Neural crest cell (in vitro differentiated cells): ENCODE measurements at regions not wholly inside any gene's neighbourhood (a gene's known extent, or its start where the extent isn't known, plus 50 kb on each side); places are given as distances from the start of the nearest gene placed in this dataset.

Source experiments
- DNase-seq: peaks from one replicate; pipeline ENCODE4 v3.0.0; 2021; ENCODE audit warnings: low read depth, mixed read lengths, low spot score
- H3K27ac Mint-ChIP-seq: one replicate; pipeline ENCODE4 v1.8.0; 2021; ENCODE audit warnings: mild to moderate bottlenecking, mixed read lengths; ENCODE audit not compliant: unreplicated experiment
- H3K27me3 Mint-ChIP-seq: 2 replicates; pipeline ENCODE4 v1.8.0; 2021; ENCODE audit warnings: low read depth, mild to moderate bottlenecking, mixed read lengths
- H3K36me3 Mint-ChIP-seq: 2 replicates; pipeline ENCODE4 v1.8.0; 2021; ENCODE audit warnings: low read depth, mild to moderate bottlenecking, mixed read lengths
- H3K4me1 Mint-ChIP-seq: 2 replicates; pipeline ENCODE4 v1.8.0; 2021; ENCODE audit warnings: mixed read lengths
- H3K4me3 Mint-ChIP-seq: one replicate; pipeline ENCODE4 v1.8.0; 2021; ENCODE audit warnings: mild to moderate bottlenecking, mixed read lengths
- H3K9me3 Mint-ChIP-seq: 2 replicates; pipeline ENCODE4 v1.8.0; 2021; ENCODE audit warnings: mixed read lengths
- TF ChIP-seq, protein P1 (sequence below): fragments of 200-600 bp; sonication (generic); conservative IDR thresholded peaks from 2 replicates; pipeline ENCODE4 v1.5.0; 2021; ENCODE audit warnings: antibody characterized with exemption, mild to moderate bottlenecking

DNA sequence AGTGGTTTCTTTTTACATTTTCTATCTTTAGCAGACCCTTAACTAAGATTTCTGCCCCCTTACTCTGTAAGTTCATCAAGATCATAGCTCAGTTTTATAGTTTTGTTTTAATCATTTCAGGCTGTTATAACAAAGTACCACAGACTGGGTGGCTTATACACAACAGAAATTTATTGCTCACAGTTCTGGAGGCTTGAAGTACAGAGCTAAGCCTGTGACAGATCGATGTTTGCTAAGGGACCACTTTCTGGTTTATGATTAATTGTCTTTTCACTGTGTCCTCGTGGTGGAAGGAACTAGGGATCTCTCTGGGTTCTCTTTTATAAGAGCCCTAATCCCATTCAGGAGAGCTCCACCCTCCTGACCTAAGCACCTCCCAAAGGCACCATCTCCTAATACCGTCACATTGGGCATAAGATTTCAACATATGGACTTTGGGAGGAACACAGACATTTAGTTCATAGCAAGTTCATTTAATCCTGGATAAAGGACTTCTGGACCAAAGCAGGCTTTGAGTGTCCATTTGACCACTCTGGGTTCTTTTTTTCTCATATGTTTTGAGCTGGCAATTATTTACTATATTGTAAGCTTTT is 137.0 kb upstream of the IL15 start:
- no peak for DNase-seq
- Mint-ChIP-seq H3K4me1 (no peaks in the 10 kb centered on the region), H3K36me3 (no peaks in the 10 kb centered on the region), H3K4me3 (no peak overlapping the region), H3K9me3 (no peaks in the 10 kb centered on the region), H3K27ac (no peak overlapping the region), H3K27me3 (no peaks in the 10 kb centered on the region)
- TF ChIP-seq, protein P1, sequence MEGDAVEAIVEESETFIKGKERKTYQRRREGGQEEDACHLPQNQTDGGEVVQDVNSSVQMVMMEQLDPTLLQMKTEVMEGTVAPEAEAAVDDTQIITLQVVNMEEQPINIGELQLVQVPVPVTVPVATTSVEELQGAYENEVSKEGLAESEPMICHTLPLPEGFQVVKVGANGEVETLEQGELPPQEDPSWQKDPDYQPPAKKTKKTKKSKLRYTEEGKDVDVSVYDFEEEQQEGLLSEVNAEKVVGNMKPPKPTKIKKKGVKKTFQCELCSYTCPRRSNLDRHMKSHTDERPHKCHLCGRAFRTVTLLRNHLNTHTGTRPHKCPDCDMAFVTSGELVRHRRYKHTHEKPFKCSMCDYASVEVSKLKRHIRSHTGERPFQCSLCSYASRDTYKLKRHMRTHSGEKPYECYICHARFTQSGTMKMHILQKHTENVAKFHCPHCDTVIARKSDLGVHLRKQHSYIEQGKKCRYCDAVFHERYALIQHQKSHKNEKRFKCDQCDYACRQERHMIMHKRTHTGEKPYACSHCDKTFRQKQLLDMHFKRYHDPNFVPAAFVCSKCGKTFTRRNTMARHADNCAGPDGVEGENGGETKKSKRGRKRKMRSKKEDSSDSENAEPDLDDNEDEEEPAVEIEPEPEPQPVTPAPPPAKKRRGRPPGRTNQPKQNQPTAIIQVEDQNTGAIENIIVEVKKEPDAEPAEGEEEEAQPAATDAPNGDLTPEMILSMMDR, result no peak

GRCh38 chr4:141501395-141501794 is 135.0 kb upstream of the IL15 start:
- H3K27ac Mint-ChIP-seq, result no peak overlapping the region

DNA sequence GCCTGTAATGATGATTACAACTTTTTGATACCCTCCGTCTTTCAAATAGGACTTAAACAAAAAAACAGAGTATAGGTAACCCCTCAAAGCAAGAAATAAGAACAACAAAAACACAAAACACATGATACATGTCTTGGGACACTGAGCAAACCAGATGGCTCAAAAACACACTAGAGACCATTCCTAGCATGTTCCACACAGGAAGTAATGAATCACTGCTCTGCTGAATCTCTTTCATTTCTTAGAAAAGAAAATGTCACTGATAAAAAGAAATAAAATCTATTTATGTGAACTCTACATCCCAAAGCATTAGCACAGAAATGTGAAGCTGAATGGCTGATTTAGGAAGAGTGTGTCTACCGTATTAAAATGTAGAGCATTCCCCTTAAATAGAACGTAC is 134.5 kb upstream of the IL15 start:
- no peaks in the 10 kb centered on the region for H3K4me1 Mint-ChIP-seq
- H3K4me3 Mint-ChIP-seq, result no peak overlapping the region
- TF ChIP-seq, protein P1, result no peak
- no peaks in the 10 kb centered on the region for H3K9me3 Mint-ChIP-seq
- DNase-seq, result no peak
- H3K36me3 Mint-ChIP-seq, result no peaks in the 10 kb centered on the region
- H3K27ac Mint-ChIP-seq, result no peak overlapping the region
- H3K27me3 Mint-ChIP-seq, result no peaks in the 10 kb centered on the region

More at GRCh38 chr4:141501395-141501794, 135.0 kb upstream of the IL15 start:
- Mint-ChIP-seq H3K9me3 (no peaks in the 10 kb centered on the region), H3K4me1 (no peaks in the 10 kb centered on the region), H3K36me3 (no peaks in the 10 kb centered on the region), H3K4me3 (no peak overlapping the region), H3K27me3 (no peaks in the 10 kb centered on the region)
- no peak for DNase-seq
- TF ChIP-seq, protein P1, result no peak

DNA sequence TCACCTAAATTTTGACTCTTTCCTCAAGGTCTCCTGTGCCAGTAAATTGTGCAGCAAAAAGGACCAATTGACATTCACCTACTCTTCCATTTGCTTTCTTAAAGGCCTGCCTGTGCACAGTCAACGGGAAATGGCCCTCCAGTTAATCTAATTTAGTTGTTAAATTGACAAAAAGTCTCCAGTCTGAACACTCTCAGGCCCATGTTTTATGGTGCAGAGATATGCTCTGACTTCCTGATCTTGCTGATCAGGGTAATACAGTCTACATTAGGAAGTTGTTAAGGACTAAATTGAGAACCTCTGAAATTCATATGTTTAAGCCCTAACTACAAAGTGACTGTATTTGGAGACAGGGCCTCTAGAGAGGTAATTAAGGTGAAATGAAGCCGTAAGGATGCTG is 133.6 kb upstream of the IL15 start:
- Mint-ChIP-seq H3K27ac (no peak overlapping the region), H3K4me1 (no peaks in the 10 kb centered on the region), H3K4me3 (no peak overlapping the region), H3K9me3 (no peaks in the 10 kb centered on the region), H3K36me3 (no peaks in the 10 kb centered on the region), H3K27me3 (no peaks in the 10 kb centered on the region)
- TF ChIP-seq, protein P1, result no peak
- no peak for DNase-seq

GRCh38 chr4:141503260-141503659 is 133.1 kb upstream of the IL15 start:
- H3K27me3 Mint-ChIP-seq, result no peaks in the 10 kb centered on the region
- no peak overlapping the region for H3K27ac Mint-ChIP-seq
- TF ChIP-seq, protein P1, result no peak
- DNase-seq, result no peak
- H3K9me3 Mint-ChIP-seq, result no peaks in the 10 kb centered on the region
- no peaks in the 10 kb centered on the region for H3K4me1 Mint-ChIP-seq
- no peaks in the 10 kb centered on the region for H3K36me3 Mint-ChIP-seq
- no peak overlapping the region for H3K4me3 Mint-ChIP-seq

DNA sequence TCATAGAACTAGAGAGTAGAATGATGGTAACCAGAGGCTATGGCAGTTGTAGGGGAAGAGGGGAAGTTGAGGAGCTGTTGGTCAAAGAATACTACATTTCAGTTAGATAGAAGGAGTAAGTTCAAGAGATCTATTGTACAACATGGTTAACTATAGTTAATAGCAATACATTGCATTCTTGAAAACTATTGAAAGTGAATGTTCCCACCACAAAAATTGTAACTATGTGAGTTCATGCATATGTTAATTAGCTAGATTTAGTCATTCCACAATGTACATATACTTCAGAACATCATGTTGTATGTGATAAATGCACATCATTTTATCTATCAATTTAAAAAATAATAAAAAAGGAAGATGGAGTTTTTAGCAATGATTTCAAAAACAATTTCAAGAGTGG is 125.3 kb upstream of the IL15 start:
- no peak for DNase-seq
- TF ChIP-seq, protein P1, result no peak
- no peak overlapping the region for H3K27ac Mint-ChIP-seq
- H3K4me3 Mint-ChIP-seq, result no peak overlapping the region
- peaks cover 2% of the 10 kb centered on the region for H3K36me3 Mint-ChIP-seq
- H3K4me1 Mint-ChIP-seq, result no peaks in the 10 kb centered on the region
- no peaks in the 10 kb centered on the region for H3K27me3 Mint-ChIP-seq
- H3K9me3 Mint-ChIP-seq, result peaks cover 5% of the 10 kb centered on the region
